NCI-H1417 (cell line): ENCODE measurements at regions not wholly inside any gene's neighbourhood (a gene's known extent, or its start where the extent isn't known, plus 50 kb on each side); places are given as distances from the start of the nearest gene placed in this dataset.
A peak's percentile ranks its signal among the peaks of the same experiment; 100 is the strongest.
"Not testable (repeated sequence)": the region's sequence is repeated elsewhere in the genome, so short reads cannot be mapped to it uniquely, and the experiment has no call there.

Experiments used
- DNase-seq, 3 experiments: peaks; one replicate each; lab custom pipeline; 2025; lab: John Stamatoyannopoulos, UW

GRCh38 chr4:29262986-29263385 lies 1457.2 kb upstream of the PCDH7 start:
- peak in 1 of 3 experiments; percentile 10 for DNase-seq

- DNase-seq, result no peak
Observed at GRCh38 chr4:29276150-29276549, 1444.0 kb upstream of the PCDH7 start.

- DNase-seq, result no peak
Observed at GRCh38 chr4:29277381-29277780, 1442.8 kb upstream of the PCDH7 start.

- DNase-seq, result no peak
Observed at GRCh38 chr4:29278585-29278984, 1441.6 kb upstream of the PCDH7 start.

- DNase-seq, result no peak
Observed at GRCh38 chr4:29289118-29289517, 1431.1 kb upstream of the PCDH7 start.

- DNase-seq, result no peak
Observed at GRCh38 chr4:29295280-29295679, 1424.9 kb upstream of the PCDH7 start.

- no peak for DNase-seq
Observed at GRCh38 chr4:29304595-29304994, 1415.6 kb upstream of the PCDH7 start.

- DNase-seq, result no peak
Observed at GRCh38 chr4:29307256-29307655, 1412.9 kb upstream of the PCDH7 start.

GRCh38 chr4:29307755-29308154 lies 1412.4 kb upstream of the PCDH7 start:
- DNase-seq, result no peak

- DNase-seq, result no peak
Observed at GRCh38 chr4:29309050-29309449, 1411.1 kb upstream of the PCDH7 start.

- DNase-seq, result no peak
Observed at GRCh38 chr4:29310252-29310651, 1409.9 kb upstream of the PCDH7 start.

GRCh38 chr4:29311247-29311646 lies 1408.9 kb upstream of the PCDH7 start:
- DNase-seq, result no peak

GRCh38 chr4:29319663-29320340 lies 1400.4 kb upstream of the PCDH7 start:
- DNase-seq, result no peak

GRCh38 chr4:29320947-29321620 lies 1399.1 kb upstream of the PCDH7 start:
- DNase-seq, result no peak

- no peak for DNase-seq
Observed at GRCh38 chr4:29326004-29326403, 1394.2 kb upstream of the PCDH7 start.

GRCh38 chr4:29326816-29327215 lies 1393.4 kb upstream of the PCDH7 start:
- DNase-seq, result peak in 2 of 3 experiments; percentile 3 to 30

- no peak for DNase-seq
Observed at GRCh38 chr4:29336861-29337260, 1383.3 kb upstream of the PCDH7 start.

GRCh38 chr4:29372971-29373370 lies 1347.2 kb upstream of the PCDH7 start:
- peak in 1 of 3 experiments; percentile 18 for DNase-seq

GRCh38 chr4:29375716-29376115 lies 1344.5 kb upstream of the PCDH7 start:
- DNase-seq, result no peak

GRCh38 chr4:29378237-29378636 lies 1341.9 kb upstream of the PCDH7 start:
- DNase-seq, result not testable (repeated sequence)

GRCh38 chr4:29390921-29391320 lies 1329.2 kb upstream of the PCDH7 start:
- no peak for DNase-seq

- no peak for DNase-seq
Observed at GRCh38 chr4:29405116-29405515, 1315.1 kb upstream of the PCDH7 start.

- DNase-seq, result no peak
Observed at GRCh38 chr4:29415771-29416170, 1304.4 kb upstream of the PCDH7 start.
